Bronchial epithelial cell (primary cell): ENCODE measurements at regions not wholly inside any gene's neighbourhood (a gene's known extent, or its start where the extent isn't known, plus 50 kb on each side); places are given as distances from the start of the nearest gene placed in this dataset.
A peak's percentile ranks its signal among the peaks of the same experiment; 100 is the strongest.

Experiments
- DNase-seq: peaks from one replicate; pipeline ENCODE4 v3.0.0-alpha.2; 2010; ENCODE audit warnings: low read depth
- FAIRE-seq: peaks from 2 replicates; lab custom pipeline; 2011; peaks lifted over from hg19 to GRCh38; lab: Jason Lieb, UNC
- H3K27me3 ChIP-seq: 2 replicates; pipeline ENCODE4 v1.5.1; 2011; ENCODE audit warnings: low read length; ENCODE audit not compliant: control insufficient read depth, insufficient read depth
- H3K36me3 ChIP-seq: 2 replicates; pipeline ENCODE4 v1.5.1; 2011; ENCODE audit warnings: low read length; ENCODE audit not compliant: control insufficient read depth, insufficient read depth
- H3K4me3 ChIP-seq: 2 replicates; pipeline ENCODE4 v1.5.1; 2011; ENCODE audit warnings: mild to moderate bottlenecking, low read depth, low read length, control low read depth
- TF ChIP-seq, protein P1 (sequence below): IDR thresholded peaks from 2 replicates; pipeline ENCODE4 v1.5.1; 2011; ENCODE audit warnings: mild to moderate bottlenecking, moderate library complexity, low read length, control low read depth, inconsistent platforms; ENCODE audit not compliant: insufficient read depth, severe bottlenecking

GRCh38 chr9:79780559-79780958, 208.8 kb downstream of the TLE4 start:
- H3K27me3 ChIP-seq: no peaks in the 10 kb centered on the region
- H3K36me3 ChIP-seq: no peaks in the 10 kb centered on the region
- DNase-seq (no peak), FAIRE-seq (no peak)
- no peak overlapping the region for H3K4me3 ChIP-seq
- TF ChIP-seq, protein P1, sequence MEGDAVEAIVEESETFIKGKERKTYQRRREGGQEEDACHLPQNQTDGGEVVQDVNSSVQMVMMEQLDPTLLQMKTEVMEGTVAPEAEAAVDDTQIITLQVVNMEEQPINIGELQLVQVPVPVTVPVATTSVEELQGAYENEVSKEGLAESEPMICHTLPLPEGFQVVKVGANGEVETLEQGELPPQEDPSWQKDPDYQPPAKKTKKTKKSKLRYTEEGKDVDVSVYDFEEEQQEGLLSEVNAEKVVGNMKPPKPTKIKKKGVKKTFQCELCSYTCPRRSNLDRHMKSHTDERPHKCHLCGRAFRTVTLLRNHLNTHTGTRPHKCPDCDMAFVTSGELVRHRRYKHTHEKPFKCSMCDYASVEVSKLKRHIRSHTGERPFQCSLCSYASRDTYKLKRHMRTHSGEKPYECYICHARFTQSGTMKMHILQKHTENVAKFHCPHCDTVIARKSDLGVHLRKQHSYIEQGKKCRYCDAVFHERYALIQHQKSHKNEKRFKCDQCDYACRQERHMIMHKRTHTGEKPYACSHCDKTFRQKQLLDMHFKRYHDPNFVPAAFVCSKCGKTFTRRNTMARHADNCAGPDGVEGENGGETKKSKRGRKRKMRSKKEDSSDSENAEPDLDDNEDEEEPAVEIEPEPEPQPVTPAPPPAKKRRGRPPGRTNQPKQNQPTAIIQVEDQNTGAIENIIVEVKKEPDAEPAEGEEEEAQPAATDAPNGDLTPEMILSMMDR: no peak

GRCh38 chr9:79779901-79780300, 208.1 kb downstream of the TLE4 start:
- FAIRE-seq: no peak
- TF ChIP-seq, protein P1: no peak
- H3K27me3 ChIP-seq: no peaks in the 10 kb centered on the region
- no peaks in the 10 kb centered on the region for H3K36me3 ChIP-seq
- DNase-seq: no peak
- no peak overlapping the region for H3K4me3 ChIP-seq

DNA sequence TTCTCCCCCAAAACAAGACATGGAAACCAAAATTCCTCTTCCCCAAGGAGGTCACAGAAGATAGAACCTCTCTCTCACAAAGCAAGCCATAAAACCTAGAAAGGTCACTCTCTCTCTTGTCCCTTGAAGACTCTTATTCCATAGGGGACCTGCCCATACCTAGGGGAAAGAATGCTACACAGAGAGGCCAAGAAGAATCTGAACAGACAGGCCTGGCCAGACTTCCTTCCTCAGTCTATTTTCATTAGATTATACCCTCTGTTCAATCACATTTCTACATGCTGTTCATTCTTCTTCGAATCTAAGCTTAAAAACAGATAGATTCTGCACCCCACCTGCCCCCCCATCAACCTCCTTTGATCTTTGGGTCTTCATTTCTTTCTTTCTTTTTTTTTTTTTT, 206.8 kb downstream of the TLE4 start:
- no peaks in the 10 kb centered on the region for H3K36me3 ChIP-seq
- DNase-seq (no peak), FAIRE-seq (no peak)
- H3K4me3 ChIP-seq: no peak overlapping the region
- TF ChIP-seq, protein P1: no peak
- H3K27me3 ChIP-seq: no peaks in the 10 kb centered on the region

- H3K4me3 ChIP-seq: no peak overlapping the region
- DNase-seq (peak; percentile 74), FAIRE-seq (no peak)
- H3K27me3 ChIP-seq: no peaks in the 10 kb centered on the region
- H3K36me3 ChIP-seq: no peaks in the 10 kb centered on the region
- TF ChIP-seq, protein P1: no peak
Measured at GRCh38 chr9:79776581-79776980, 204.8 kb downstream of the TLE4 start.
